Activated B cell treated with CpG ODN at 0.5 μM for 24 hours (primary cell): ENCODE measurements at regions not wholly inside any gene's neighbourhood (a gene's known extent, or its start where the extent isn't known, plus 50 kb on each side); places are given as distances from the start of the nearest gene placed in this dataset.

Experiments used
- ATAC-seq: fragments of 200-7000 bp; cut with Tn5 transposase; one replicate; pipeline ENCODE4 v1.10.0; 2021; ENCODE audit warnings: low read depth, mild to moderate bottlenecking, moderate library complexity
- CTCF ChIA-PET: fragments of 350-600 bp; sonication (Branson Sonifier 250); formaldehyde crosslinking; loops from one replicate; lab custom pipeline; 2021; ENCODE audit warnings: antibody characterized with exemption; lab: Charles Lee
- POLR2A ChIA-PET: fragments of 350-600 bp; sonication (Branson Sonifier 250); formaldehyde crosslinking; loops from one replicate; lab custom pipeline; 2021; ENCODE audit warnings: antibody characterized with exemption; lab: Charles Lee
- DNase-seq: peaks from one replicate; pipeline ENCODE4 v3.0.0; 2022
- H3K27ac Mint-ChIP-seq: one replicate; pipeline ENCODE4 v1.8.0; 2020; ENCODE audit warnings: mixed read lengths
- H3K27me3 Mint-ChIP-seq: one replicate; pipeline ENCODE4 v1.8.0; 2021; ENCODE audit warnings: mixed read lengths
- H3K36me3 Mint-ChIP-seq: one replicate; pipeline ENCODE4 v1.8.0; 2021; ENCODE audit warnings: low read depth, mixed read lengths
- H3K4me1 Mint-ChIP-seq: one replicate; pipeline ENCODE4 v1.8.0; 2021; ENCODE audit warnings: mixed read lengths
- H3K4me3 Mint-ChIP-seq: one replicate; pipeline ENCODE4 v1.8.0; 2020; ENCODE audit warnings: mild to moderate bottlenecking, mixed read lengths
- H3K9me3 Mint-ChIP-seq: one replicate; pipeline ENCODE4 v1.8.0; 2020; ENCODE audit warnings: mixed read lengths
- intact Hi-C: fragments of 100-400 bp; cut with micrococcal nuclease; formaldehyde crosslinking; loops from one replicate; pipeline ENCODE4 v1.15.1; 2024
- TF ChIP-seq, protein P1 (sequence below): fragments of 200-600 bp; IDR thresholded peaks from one replicate; pipeline ENCODE4 v1.8.0; 2022; ENCODE audit warnings: antibody characterized with exemption, mild to moderate bottlenecking

DNA sequence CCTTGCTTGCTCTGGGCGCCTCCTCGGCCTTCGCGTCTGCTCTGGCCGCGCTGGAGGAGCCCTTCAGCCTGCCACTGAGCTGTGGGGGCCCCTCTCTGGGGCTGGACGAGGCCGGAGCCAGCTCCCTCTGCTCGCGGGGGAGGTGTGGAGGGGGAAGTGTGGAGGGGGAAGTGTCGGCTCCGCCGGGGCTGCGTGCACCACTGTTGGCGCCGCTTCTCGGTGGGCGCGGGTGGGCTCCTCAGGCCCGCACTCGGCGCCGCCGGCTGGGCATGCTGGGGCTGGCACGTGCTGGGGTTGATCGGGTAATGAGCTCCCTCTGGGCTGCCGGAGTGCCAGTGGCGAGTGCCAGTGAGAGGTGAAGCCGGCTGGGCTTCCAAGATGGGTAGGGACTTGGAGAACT, 116.7 kb downstream of the CPXCR1 start:
- Mint-ChIP-seq H3K4me1 (no peaks in the 10 kb centered on the region), H3K27me3 (no peaks in the 10 kb centered on the region), H3K9me3 (peaks cover 2% of the 10 kb centered on the region), H3K27ac (no peak overlapping the region), H3K4me3 (no peak overlapping the region), H3K36me3 (no peaks in the 10 kb centered on the region)
- intact Hi-C loops: no loop called here
- no peak for DNase-seq
- ChIA-PET CTCF (no interaction called here), POLR2A (no interaction called here)
- TF ChIP-seq, protein P1, sequence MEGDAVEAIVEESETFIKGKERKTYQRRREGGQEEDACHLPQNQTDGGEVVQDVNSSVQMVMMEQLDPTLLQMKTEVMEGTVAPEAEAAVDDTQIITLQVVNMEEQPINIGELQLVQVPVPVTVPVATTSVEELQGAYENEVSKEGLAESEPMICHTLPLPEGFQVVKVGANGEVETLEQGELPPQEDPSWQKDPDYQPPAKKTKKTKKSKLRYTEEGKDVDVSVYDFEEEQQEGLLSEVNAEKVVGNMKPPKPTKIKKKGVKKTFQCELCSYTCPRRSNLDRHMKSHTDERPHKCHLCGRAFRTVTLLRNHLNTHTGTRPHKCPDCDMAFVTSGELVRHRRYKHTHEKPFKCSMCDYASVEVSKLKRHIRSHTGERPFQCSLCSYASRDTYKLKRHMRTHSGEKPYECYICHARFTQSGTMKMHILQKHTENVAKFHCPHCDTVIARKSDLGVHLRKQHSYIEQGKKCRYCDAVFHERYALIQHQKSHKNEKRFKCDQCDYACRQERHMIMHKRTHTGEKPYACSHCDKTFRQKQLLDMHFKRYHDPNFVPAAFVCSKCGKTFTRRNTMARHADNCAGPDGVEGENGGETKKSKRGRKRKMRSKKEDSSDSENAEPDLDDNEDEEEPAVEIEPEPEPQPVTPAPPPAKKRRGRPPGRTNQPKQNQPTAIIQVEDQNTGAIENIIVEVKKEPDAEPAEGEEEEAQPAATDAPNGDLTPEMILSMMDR: no peak
- no peak for ATAC-seq

DNA sequence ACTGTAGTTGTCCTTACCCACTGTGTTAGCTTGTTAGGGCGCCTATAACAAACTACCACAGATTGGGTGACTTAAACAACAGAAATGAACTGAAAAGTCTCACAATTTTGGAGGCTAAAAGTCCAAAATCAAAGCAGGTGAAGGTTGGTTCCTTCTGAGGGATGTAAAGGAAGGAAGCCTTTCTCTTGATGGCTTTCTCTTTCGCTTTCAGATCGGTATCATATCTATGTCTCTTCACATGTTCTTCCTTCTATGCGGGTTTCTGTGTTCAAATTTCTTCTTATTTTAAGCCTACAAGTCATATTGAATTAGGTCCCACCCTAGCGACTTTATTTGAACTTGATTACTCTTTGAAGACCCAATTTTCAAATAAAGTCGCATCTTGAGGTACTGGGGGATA, 118.6 kb downstream of the CPXCR1 start:
- Mint-ChIP-seq H3K4me3 (no peak overlapping the region), H3K9me3 (peaks cover 2% of the 10 kb centered on the region), H3K4me1 (no peaks in the 10 kb centered on the region), H3K36me3 (no peaks in the 10 kb centered on the region), H3K27ac (no peak overlapping the region), H3K27me3 (no peaks in the 10 kb centered on the region)
- TF ChIP-seq, protein P1: no peak
- POLR2A ChIA-PET: no interaction called here
- ATAC-seq: no peak
- no peak for DNase-seq
- CTCF ChIA-PET: no interaction called here
- intact Hi-C loops: no loop called here

DNA sequence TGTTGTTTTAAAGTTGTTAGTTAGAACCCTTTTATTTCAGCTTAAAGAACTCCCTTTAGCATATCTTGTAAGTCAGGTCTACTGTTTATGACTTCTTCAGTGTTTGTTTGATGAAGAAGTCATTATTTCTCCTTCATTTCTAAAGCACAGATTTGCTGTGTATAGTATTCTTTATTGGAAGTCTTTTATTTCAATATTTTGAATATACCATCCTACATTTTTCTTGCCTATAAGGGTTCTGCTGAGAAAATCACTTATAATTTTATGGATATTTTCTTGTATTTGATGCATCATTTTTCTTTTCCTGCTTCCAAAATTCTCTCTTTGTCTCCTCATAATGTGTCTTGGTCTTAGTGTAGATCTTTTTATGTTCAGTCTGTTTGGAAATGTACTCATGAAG, 134.5 kb downstream of the CPXCR1 start:
- ChIA-PET CTCF (no interaction called here), POLR2A (no interaction called here)
- Mint-ChIP-seq H3K4me3 (no peak overlapping the region), H3K9me3 (peaks cover 2% of the 10 kb centered on the region), H3K27ac (no peak overlapping the region), H3K36me3 (no peaks in the 10 kb centered on the region), H3K4me1 (no peaks in the 10 kb centered on the region), H3K27me3 (no peaks in the 10 kb centered on the region)
- intact Hi-C loops: no loop called here
- ATAC-seq (no peak), DNase-seq (no peak)
- TF ChIP-seq, protein P1: no peak

DNA sequence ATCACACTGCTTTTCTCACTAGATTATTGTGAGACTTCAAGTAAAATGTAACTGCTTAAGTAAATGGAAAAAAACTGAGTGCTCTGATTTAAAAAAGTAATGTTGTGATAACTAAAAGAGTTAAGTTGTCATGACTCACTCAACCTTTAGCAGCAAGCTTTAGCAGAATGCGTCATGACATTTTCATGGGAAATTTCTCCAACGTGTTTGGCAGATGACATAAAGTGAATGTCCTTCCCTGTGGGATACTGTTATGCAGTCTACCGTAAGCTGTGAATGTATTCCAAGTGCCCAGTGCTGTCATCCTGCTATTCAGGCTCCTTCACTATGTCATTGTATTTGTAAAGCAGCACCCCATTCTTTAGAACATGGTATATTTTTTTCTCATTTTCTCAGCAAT, 136.2 kb downstream of the CPXCR1 start:
- DNase-seq (no peak), ATAC-seq (no peak)
- peaks cover 5% of the 10 kb centered on the region for H3K9me3 Mint-ChIP-seq
- intact Hi-C loops: no loop called here
- H3K27me3 Mint-ChIP-seq: no peaks in the 10 kb centered on the region
- H3K36me3 Mint-ChIP-seq: no peaks in the 10 kb centered on the region
- no peak overlapping the region for H3K27ac Mint-ChIP-seq
- TF ChIP-seq, protein P1: no peak
- H3K4me1 Mint-ChIP-seq: no peaks in the 10 kb centered on the region
- no peak overlapping the region for H3K4me3 Mint-ChIP-seq
- POLR2A ChIA-PET: no interaction called here
- CTCF ChIA-PET: no interaction called here

DNA sequence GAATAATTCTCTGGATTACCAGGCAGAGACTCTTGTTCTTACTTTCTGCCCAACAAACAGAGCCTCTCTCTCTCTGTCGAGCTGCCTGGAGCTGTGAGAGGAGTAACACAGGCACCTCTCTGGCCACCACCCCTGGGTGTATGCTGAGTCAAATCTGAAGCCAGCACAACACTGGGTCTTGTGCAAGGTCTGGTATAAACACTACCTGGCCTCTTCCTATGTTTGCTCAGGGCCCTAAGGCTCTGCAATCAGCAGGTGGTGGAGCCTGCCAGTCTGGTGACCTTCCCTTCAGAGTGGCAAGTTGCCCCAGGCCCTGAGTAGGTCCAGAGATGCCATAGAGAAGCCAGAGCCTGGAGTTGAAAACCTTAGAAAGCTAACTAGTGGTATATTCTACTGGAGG, 139.9 kb downstream of the CPXCR1 start:
- H3K9me3 Mint-ChIP-seq: peaks cover 7% of the 10 kb centered on the region
- H3K36me3 Mint-ChIP-seq: no peaks in the 10 kb centered on the region
- no peaks in the 10 kb centered on the region for H3K27me3 Mint-ChIP-seq
- no peaks in the 10 kb centered on the region for H3K4me1 Mint-ChIP-seq
- TF ChIP-seq, protein P1: no peak
- DNase-seq (no peak), ATAC-seq (no peak)
- intact Hi-C loops: no loop called here
- ChIA-PET POLR2A (no interaction called here), CTCF (no interaction called here)
- H3K4me3 Mint-ChIP-seq: no peak overlapping the region
- no peak overlapping the region for H3K27ac Mint-ChIP-seq
